Endothelial cell of umbilical vein (primary cell): ENCODE measurements at regions not wholly inside any gene's neighbourhood (a gene's known extent, or its start where the extent isn't known, plus 50 kb on each side); places are given as distances from the start of the nearest gene placed in this dataset.

ENCODE experiments used
- BruUV-seq: library from RNA; stranded (reverse); fragments of 400-500 nt; replicated peaks from 2 replicates; lab custom pipeline; 2021; lab: Mats Ljungman, UMichigan
- CTCF ChIA-PET: fragments of 300-600, 350-600 bp; sonication (Branson Sonifier 250); formaldehyde crosslinking; loops from one replicate; lab custom pipeline; 2021; ENCODE audit warnings: antibody characterized with exemption, inconsistent platforms; lab: Charles Lee
- POLR2A ChIA-PET: fragments of 300-600, 350-600 bp; sonication (Branson Sonifier 250); formaldehyde crosslinking; loops from one replicate; lab custom pipeline; 2021; ENCODE audit warnings: antibody characterized with exemption, inconsistent platforms; lab: Charles Lee
- DNase-seq: peaks from one replicate; pipeline ENCODE4 v3.0.0-alpha.2; 2011; ENCODE audit warnings: low read depth, low spot score
- FAIRE-seq: peaks from 2 replicates; lab custom pipeline; 2011; peaks lifted over from hg19 to GRCh38; lab: Jason Lieb, UNC
- H2AFZ ChIP-seq: 2 replicates; pipeline ENCODE4 v1.6.0; 2012; ENCODE audit warnings: low read depth, low read length, control low read depth, inconsistent platforms
- H3K27ac ChIP-seq: 2 replicates; pipeline ENCODE4 v1.5.1; 2011; ENCODE audit warnings: low read depth, mild to moderate bottlenecking, control low read depth, low read length, moderate library complexity; ENCODE audit not compliant: insufficient read depth
- H3K27me3 ChIP-seq, 2 experiments: 2 replicates each; pipeline versions ENCODE4 v1.6.0 to v1.6.1; 2011; ENCODE audit warnings: low read length in 2 of 2, mixed read lengths in 1 of 2; ENCODE audit not compliant: control insufficient read depth in 2 of 2, insufficient read depth in 2 of 2
- H3K36me3 ChIP-seq, 2 experiments: 2 replicates in 1 of 2; 3 replicates in 1 of 2; pipeline ENCODE4 v1.5.1; 2011; ENCODE audit warnings: low read length in 2 of 2, mild to moderate bottlenecking in 1 of 2, moderate library complexity in 1 of 2; ENCODE audit not compliant: control insufficient read depth in 2 of 2, insufficient read depth in 2 of 2; ENCODE audit errors: extremely low read depth in 1 of 2
- H3K4me1 ChIP-seq: 3 replicates; pipeline ENCODE4 v1.5.1; 2011; ENCODE audit warnings: mild to moderate bottlenecking, low read length; ENCODE audit not compliant: control insufficient read depth, insufficient read depth; ENCODE audit errors: extremely low read depth
- H3K4me2 ChIP-seq: 2 replicates; pipeline ENCODE4 v1.6.1; 2011; ENCODE audit warnings: low read length, control low read depth, mixed read lengths; ENCODE audit not compliant: insufficient read depth
- H3K4me3 ChIP-seq, 3 experiments: fragments of 200-600 bp in 1 of 3; sonication (generic), shearing (Covaris generic) in 1 of 3; replicated peaks in 1 of 3; 2 replicates each; pipeline ENCODE4 v1.5.1; 2011 to 2016; ENCODE audit warnings: control low read depth in 3 of 3, low read length in 3 of 3, mild to moderate bottlenecking in 2 of 3, inconsistent platforms in 1 of 3, low read depth in 1 of 3, moderate library complexity in 1 of 3; ENCODE audit not compliant: insufficient read depth in 1 of 3
- H3K79me2 ChIP-seq: 2 replicates; pipeline ENCODE4 v1.6.0; 2012; ENCODE audit warnings: low read length, inconsistent platforms; ENCODE audit not compliant: control insufficient read depth, insufficient read depth
- H3K9ac ChIP-seq: replicated peaks from 2 replicates; pipeline ENCODE3; 2011; ENCODE audit warnings: low read length, control low read depth; ENCODE audit not compliant: insufficient read depth; ENCODE audit errors: extremely low read depth
- H3K9me1 ChIP-seq: replicated peaks from 3 replicates; pipeline ENCODE4 v1.6.0; 2011; ENCODE audit warnings: mild to moderate bottlenecking, low read length; ENCODE audit not compliant: control insufficient read depth, insufficient read depth; ENCODE audit errors: extremely low read depth
- H3K9me3 ChIP-seq: replicated peaks from 2 replicates; pipeline ENCODE4 v1.5.1; 2012; ENCODE audit warnings: low read length, inconsistent platforms; ENCODE audit not compliant: control insufficient read depth, insufficient read depth
- H4K20me1 ChIP-seq: replicated peaks from 2 replicates; pipeline ENCODE3; 2011; ENCODE audit warnings: mild to moderate bottlenecking, low read length; ENCODE audit not compliant: control insufficient read depth, insufficient read depth; ENCODE audit errors: extremely low read depth
- CTCF ChIP-seq, 2 donors: IDR thresholded peaks; 1 replicate in 1 of 2; 2 replicates in 1 of 2; pipeline ENCODE4 v1.5.1; 2011; ENCODE audit warnings: low read length in 2 of 2, mild to moderate bottlenecking in 2 of 2, moderate library complexity in 2 of 2, control low read depth in 1 of 2, inconsistent platforms in 1 of 2, low read depth in 1 of 2; ENCODE audit not compliant: insufficient read depth in 1 of 2; ENCODE audit errors: extremely low read depth in 1 of 2
- EZH2 ChIP-seq: IDR thresholded peaks from 2 replicates; pipeline ENCODE4 v1.6.1; 2012; ENCODE audit warnings: borderline replicate concordance, low read depth, mild to moderate bottlenecking, moderate library complexity, low read length, inconsistent platforms; ENCODE audit not compliant: severe bottlenecking
- GATA2 ChIP-seq: IDR thresholded peaks from 2 replicates; pipeline ENCODE4 v1.7.0; 2011; ENCODE audit warnings: low read depth, mild to moderate bottlenecking, moderate library complexity, mixed read lengths, low read length; ENCODE audit not compliant: insufficient read length, insufficient read depth
- JUN ChIP-seq: IDR thresholded peaks from 2 replicates; pipeline ENCODE4 v1.6.1; 2011; ENCODE audit warnings: borderline replicate concordance, low read depth; ENCODE audit not compliant: insufficient read length, insufficient read depth
- MAX ChIP-seq: IDR thresholded peaks from 2 replicates; pipeline ENCODE4 v1.6.1; 2011; ENCODE audit not compliant: insufficient read depth, insufficient read length
- POLR2A ChIP-seq: IDR thresholded peaks from 2 replicates; pipeline ENCODE4 v1.6.1; 2012; ENCODE audit warnings: low read depth, mild to moderate bottlenecking, control low read depth, low read length
- POLR2AphosphoS5 ChIP-seq: IDR thresholded peaks from 2 replicates; pipeline ENCODE4 v1.6.1; 2012; ENCODE audit warnings: low read depth, mild to moderate bottlenecking, control low read depth, low read length, moderate library complexity; ENCODE audit not compliant: insufficient read depth
- dilution Hi-C: fragments of 300-500 bp; cut with MboI; formaldehyde crosslinking; loops from one replicate; pipeline ENCODE4 v1.15.0; 2019; ENCODE audit warnings: low sequenced_read_pairs; ENCODE audit not compliant: extremely low pct_ligation_motif_present
- intact Hi-C: fragments of 100-400 bp; cut with micrococcal nuclease; formaldehyde crosslinking; loops from one replicate; pipeline ENCODE4 v1.10.0; 2022

- ChIA-PET CTCF (no interaction called here), POLR2A (no interaction called here)
- Histone ChIP-seq H3K4me1 (no peaks in the 10 kb centered on the region), H3K79me2 (no peaks in the 10 kb centered on the region), H3K9me3 (no peaks in the 10 kb centered on the region), H3K4me3 (no peak overlapping the region), H3K27me3 (no peaks in the 10 kb centered on the region), H3K27ac (no peak overlapping the region), H4K20me1 (no peaks in the 10 kb centered on the region), H3K9me1 (no peaks in the 10 kb centered on the region), H3K4me2 (no peak overlapping the region), H3K36me3 (no peaks in the 10 kb centered on the region), H2AFZ (no peak overlapping the region), H3K9ac (no peak overlapping the region)
- FAIRE-seq (no peak), DNase-seq (no peak)
- intact Hi-C loops (no loop called here), dilution Hi-C loops (no loop called here)
- no peak for TF ChIP-seq CTCF (IDR thresholded peaks at IDR 0.05; ENCODE audit: extremely low read depth in 1 of 2, insufficient read depth in 1 of 2, low read depth in 1 of 2, low read length in 2 of 2)
- TF ChIP-seq POLR2A, result no peak
- no peak for TF ChIP-seq POLR2AphosphoS5
- TF ChIP-seq EZH2, result no peak
- TF ChIP-seq GATA2, result no peak
- TF ChIP-seq JUN, result no peak
- BruUV-seq, result no TSS peak
Measured at GRCh38 chr13:68199271-68199670, 969.1 kb upstream of the PCDH9 start.

- CTCF ChIA-PET, result no interaction called here
- H2AFZ ChIP-seq, result no peak overlapping the region
- H4K20me1 ChIP-seq, result no peaks in the 10 kb centered on the region
- H3K36me3 ChIP-seq, result no peaks in the 10 kb centered on the region
- DNase-seq (no peak), FAIRE-seq (no peak)
- dilution Hi-C loops, result no loop called here
- no peaks in the 10 kb centered on the region for H3K9me1 ChIP-seq
- no peaks in the 10 kb centered on the region for H3K79me2 ChIP-seq
- H3K4me3 ChIP-seq, result no peak overlapping the region
- POLR2A ChIA-PET, result no interaction called here
- BruUV-seq, result no TSS peak
- TF ChIP-seq MAX (no peak), GATA2 (no peak)
- no peak overlapping the region for H3K9ac ChIP-seq
- H3K4me1 ChIP-seq, result no peaks in the 10 kb centered on the region
- no peaks in the 10 kb centered on the region for H3K27me3 ChIP-seq
- H3K9me3 ChIP-seq, result no peaks in the 10 kb centered on the region
- H3K4me2 ChIP-seq, result no peak overlapping the region
- H3K27ac ChIP-seq, result no peak overlapping the region
- intact Hi-C loops, result no loop called here
Measured at GRCh38 chr13:68190818-68191217, 960.7 kb upstream of the PCDH9 start.
